Stimulated activated memory B cell treated with anti-CD40 and anti-IgM and Interleukin-4, amounts not matched to agents 10 μg/mL and 1 μg/mL and 100 μg/mL, for 72 hours (primary cell): ENCODE measurements at regions not wholly inside any gene's neighbourhood (a gene's known extent, or its start where the extent isn't known, plus 50 kb on each side); places are given as distances from the start of the nearest gene placed in this dataset.
"Not testable (repeated sequence)": the region's sequence is repeated elsewhere in the genome, so short reads cannot be mapped to it uniquely, and the experiment has no call there.

ENCODE experiments used
- ATAC-seq: fragments of 150-1000 bp; cut with Tn5 transposase; 2 replicates; pipeline ENCODE4 v1.10.0; 2021
- H3K27ac Mint-ChIP-seq: one replicate; pipeline ENCODE4 v1.8.0; 2022; ENCODE audit warnings: mild to moderate bottlenecking, mixed read lengths
- H3K27me3 Mint-ChIP-seq: one replicate; pipeline ENCODE4 v1.8.0; 2022; ENCODE audit warnings: mixed read lengths
- H3K36me3 Mint-ChIP-seq: one replicate; pipeline ENCODE4 v1.8.0; 2022; ENCODE audit warnings: mixed read lengths
- H3K4me1 Mint-ChIP-seq: one replicate; pipeline ENCODE4 v1.8.0; 2022; ENCODE audit warnings: mixed read lengths
- H3K4me3 Mint-ChIP-seq: one replicate; pipeline ENCODE4 v1.8.0; 2022; ENCODE audit warnings: mild to moderate bottlenecking, moderate library complexity, mixed read lengths
- H3K9me3 Mint-ChIP-seq: one replicate; pipeline ENCODE4 v1.8.0; 2022; ENCODE audit warnings: mixed read lengths

DNA sequence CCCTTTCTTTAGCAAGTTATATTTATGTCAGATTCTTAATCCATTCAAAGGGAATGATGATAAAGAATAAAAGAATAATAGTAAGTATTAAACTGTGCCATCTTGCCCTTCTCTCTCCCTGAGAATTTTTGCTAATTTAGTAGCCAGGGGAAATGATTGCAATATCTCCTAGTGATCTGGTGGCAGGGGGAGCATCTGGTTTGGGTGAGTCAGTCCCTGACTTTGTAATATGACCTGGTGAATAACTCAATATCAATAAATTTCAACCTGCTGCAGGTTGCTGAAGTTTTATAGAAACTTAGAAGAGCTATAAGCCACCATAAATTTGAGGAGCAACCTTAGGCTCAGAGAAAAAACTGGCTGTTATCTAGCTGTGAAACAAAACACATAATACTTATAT, 149.4 kb downstream of the SYT15 start:
- H3K9me3 Mint-ChIP-seq, H3K4me1 Mint-ChIP-seq, H3K36me3 Mint-ChIP-seq, H3K4me3 Mint-ChIP-seq, H3K27me3 Mint-ChIP-seq, ATAC-seq, H3K27ac Mint-ChIP-seq: not testable (repeated sequence)

DNA sequence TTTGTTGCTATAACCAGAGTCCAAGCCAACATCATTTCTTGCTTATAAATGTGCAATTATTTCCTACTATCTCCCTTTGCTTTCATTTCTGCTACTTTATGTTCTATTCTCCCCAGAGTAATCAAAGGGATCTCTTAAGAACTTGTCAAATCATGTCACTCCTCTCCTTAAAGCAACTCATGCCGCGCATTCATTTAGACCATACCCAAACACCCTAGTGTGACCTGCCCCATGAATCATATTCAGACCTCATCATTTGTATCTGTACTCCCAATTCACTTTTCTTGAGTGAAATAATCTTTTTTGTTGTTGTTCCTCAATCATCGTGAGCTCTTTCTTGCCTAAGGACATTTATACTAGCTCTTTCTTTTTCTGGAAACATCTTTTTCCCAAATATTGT, 151.8 kb downstream of the SYT15 start:
- not testable (repeated sequence) for H3K36me3 Mint-ChIP-seq, H3K4me1 Mint-ChIP-seq, H3K27me3 Mint-ChIP-seq, H3K27ac Mint-ChIP-seq, H3K9me3 Mint-ChIP-seq, H3K4me3 Mint-ChIP-seq
- peak; percentile 65 for ATAC-seq

DNA sequence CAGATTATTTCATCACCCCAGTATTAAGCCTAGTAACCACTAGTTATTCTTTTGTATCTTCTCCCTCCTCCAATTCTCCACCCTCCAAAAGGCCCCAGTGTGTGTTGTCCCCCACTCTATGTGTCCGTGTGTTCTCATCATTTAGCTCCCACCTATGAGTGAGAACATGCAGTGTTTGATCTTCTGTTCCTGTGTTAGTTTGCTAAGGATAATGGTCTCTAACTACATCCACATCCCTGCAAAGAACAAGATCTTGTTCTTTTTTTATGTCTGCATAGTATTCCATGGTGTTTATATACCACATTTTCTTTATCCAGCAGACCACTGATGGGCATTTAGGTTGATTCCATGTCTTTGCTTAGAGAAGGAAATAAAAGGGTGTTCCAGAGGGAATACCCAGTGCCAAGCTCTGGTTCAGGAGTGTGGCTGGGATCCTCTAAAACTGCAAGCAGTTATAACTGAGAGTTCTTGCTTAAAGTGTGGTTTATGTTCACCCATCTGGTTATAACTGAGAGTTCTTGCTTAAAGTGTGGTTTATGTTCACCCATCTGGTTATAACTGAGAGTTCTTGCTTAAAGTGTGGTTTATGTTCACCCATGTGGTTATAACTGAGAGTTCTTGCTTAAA, 154.8 kb downstream of the SYT15 start:
- not testable (repeated sequence) for H3K27me3 Mint-ChIP-seq, H3K36me3 Mint-ChIP-seq, H3K27ac Mint-ChIP-seq, H3K4me1 Mint-ChIP-seq, H3K4me3 Mint-ChIP-seq, H3K9me3 Mint-ChIP-seq
- ATAC-seq: peak; percentile 47

DNA sequence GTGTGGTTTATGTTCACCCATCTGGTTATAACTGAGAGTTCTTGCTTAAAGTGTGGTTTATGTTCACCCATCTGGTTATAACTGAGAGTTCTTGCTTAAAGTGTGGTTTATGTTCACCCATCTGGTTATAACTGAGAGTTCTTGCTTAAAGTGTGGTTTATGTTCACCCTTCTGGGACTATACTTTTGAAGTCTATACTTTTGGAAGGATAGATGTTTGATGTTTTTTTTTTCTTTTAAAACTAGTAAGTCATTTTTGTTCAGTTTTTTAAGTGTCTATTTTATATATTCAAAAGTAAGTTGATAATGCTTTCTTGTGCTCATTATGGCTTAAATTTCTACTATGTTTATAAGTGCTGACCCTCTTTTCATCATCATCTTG, 155.3 kb downstream of the SYT15 start:
- not testable (repeated sequence) for H3K4me1 Mint-ChIP-seq, H3K36me3 Mint-ChIP-seq, H3K27me3 Mint-ChIP-seq, ATAC-seq, H3K27ac Mint-ChIP-seq, H3K4me3 Mint-ChIP-seq, H3K9me3 Mint-ChIP-seq

DNA sequence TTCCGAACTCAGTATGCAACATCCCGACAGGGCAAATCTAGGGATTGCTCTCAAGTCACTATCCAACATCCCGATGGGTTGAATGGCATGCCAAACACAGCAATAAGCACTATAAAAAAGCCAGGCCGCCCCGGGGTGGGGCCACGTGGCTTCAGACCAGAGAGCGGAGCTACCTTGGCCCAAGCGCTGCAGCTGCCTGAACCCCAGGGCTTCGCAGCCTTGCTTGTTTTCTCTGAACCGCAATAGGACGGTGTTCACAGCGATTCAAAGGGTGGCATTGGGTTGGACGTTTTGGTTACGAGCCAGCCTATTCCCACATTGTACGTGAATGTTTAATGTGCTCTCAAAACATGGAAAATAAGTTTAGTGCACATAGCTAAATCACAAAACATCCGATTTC, 161.0 kb downstream of the SYT15 start:
- not testable (repeated sequence) for H3K9me3 Mint-ChIP-seq, H3K27ac Mint-ChIP-seq, H3K4me3 Mint-ChIP-seq, H3K36me3 Mint-ChIP-seq, H3K4me1 Mint-ChIP-seq, H3K27me3 Mint-ChIP-seq, ATAC-seq

DNA sequence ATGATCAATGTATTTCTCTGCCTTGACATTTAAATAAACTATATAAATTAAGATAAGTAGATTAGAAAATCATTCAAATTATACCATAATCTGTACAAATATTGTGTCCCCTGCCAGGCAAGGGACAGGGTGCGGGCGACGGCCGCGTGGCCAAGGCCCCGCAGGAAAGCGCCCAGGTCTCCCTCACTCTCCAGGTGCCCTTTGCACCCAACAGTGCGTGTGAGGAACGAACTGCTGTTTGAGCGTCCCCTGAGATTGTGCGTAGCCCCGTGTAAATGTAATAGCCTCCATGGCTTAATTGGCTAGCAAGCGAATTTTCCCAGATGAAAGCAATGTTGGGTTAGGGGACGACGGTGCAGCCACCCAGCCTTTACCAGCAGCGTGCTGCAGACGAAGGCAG, 161.4 kb downstream of the SYT15 start:
- ATAC-seq, H3K36me3 Mint-ChIP-seq, H3K9me3 Mint-ChIP-seq, H3K4me1 Mint-ChIP-seq, H3K4me3 Mint-ChIP-seq, H3K27me3 Mint-ChIP-seq, H3K27ac Mint-ChIP-seq: not testable (repeated sequence)

DNA sequence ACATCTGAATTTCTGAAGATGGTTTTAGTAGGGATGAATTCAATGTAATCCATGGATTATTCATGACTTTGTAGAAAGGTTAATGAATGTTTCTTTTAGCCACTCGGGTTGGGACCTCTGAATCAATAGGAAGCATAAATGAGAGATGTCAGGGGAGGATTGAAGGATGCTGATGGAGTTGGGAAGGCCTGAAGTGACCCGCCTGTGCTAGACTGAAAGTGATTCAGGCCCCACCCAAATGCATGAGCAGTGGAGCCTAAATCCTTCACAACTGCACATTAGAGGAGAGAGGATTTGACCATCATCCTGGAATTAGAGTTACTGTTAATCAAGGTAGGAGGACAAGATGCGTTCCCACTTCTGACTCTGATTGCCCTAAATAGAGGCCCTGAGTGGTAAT, 162.2 kb upstream of the PTPN20 start:
- H3K4me3 Mint-ChIP-seq, H3K36me3 Mint-ChIP-seq, H3K27ac Mint-ChIP-seq, H3K9me3 Mint-ChIP-seq, H3K27me3 Mint-ChIP-seq: not testable (repeated sequence)
- peak; percentile 14 for ATAC-seq
- peaks cover 12% of the 10 kb centered on the region for H3K4me1 Mint-ChIP-seq

DNA sequence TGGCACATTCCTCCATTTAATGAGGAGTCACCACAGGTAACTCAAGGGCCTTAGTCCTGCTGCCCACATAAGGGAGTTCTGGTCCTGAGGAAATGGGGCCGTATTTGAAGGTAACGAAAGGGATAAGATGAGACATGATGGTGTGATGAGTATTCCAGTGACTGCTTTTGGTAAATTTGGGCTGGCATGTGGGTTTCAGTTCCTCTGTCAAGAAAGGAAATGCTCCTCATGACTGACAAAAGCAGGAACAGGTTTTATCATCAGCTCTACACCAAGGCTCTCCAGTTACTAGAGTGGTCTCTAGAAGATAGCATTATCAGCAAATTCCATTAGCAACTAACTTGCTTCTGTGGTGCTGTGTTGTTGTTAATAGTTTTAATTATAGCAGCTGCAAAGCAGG, 161.8 kb upstream of the PTPN20 start:
- not testable (repeated sequence) for H3K36me3 Mint-ChIP-seq, H3K4me3 Mint-ChIP-seq, H3K27me3 Mint-ChIP-seq, H3K9me3 Mint-ChIP-seq
- Mint-ChIP-seq H3K4me1 (peaks cover 12% of the 10 kb centered on the region), H3K27ac (peak overlapping the region; percentile 69)
- ATAC-seq: peak; percentile 86

DNA sequence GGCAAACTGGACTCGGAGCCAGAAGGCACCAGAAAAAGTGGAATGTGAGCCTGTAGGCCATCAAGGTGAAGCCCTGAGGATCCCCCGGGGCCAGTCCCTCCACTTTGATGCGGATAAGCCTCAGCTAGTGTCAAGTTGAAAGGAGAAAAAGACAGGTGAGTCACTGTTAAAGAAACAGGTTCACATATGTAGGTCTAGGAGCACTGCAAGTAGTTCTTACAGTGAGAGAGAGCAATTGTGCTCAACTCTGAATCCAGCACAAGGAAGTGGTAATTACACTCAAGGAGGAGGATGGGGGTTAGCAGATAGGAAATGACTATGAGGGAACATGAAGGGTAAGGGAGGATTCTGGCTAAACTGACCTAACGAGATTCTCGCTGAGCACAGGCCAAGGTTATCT, 157.5 kb upstream of the PTPN20 start:
- ATAC-seq, H3K27ac Mint-ChIP-seq, H3K9me3 Mint-ChIP-seq, H3K36me3 Mint-ChIP-seq, H3K4me3 Mint-ChIP-seq, H3K27me3 Mint-ChIP-seq: not testable (repeated sequence)
- peaks cover 12% of the 10 kb centered on the region for H3K4me1 Mint-ChIP-seq

DNA sequence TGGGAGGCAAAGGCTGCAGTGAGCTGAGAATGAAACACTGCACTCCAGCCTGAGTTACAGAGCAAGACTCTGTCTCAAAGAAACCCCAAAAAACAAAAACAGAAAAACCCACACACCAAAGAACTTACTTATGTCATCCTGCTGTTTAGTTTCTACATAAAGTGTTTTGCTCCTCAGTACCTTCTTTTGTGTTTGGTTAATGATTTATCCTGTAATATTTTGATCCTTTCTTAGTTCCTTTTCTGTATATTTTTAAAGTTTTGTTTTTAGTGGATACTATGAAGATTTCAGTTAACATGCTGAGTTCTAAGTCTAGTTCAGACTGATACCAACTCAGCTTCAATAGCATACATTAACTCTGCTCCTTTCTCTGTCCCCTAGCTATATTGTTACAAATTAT, 149.8 kb upstream of the PTPN20 start:
- not testable (repeated sequence) for H3K27me3 Mint-ChIP-seq, H3K27ac Mint-ChIP-seq, H3K4me3 Mint-ChIP-seq, H3K9me3 Mint-ChIP-seq, H3K4me1 Mint-ChIP-seq, H3K36me3 Mint-ChIP-seq
- ATAC-seq: peak; percentile 73

DNA sequence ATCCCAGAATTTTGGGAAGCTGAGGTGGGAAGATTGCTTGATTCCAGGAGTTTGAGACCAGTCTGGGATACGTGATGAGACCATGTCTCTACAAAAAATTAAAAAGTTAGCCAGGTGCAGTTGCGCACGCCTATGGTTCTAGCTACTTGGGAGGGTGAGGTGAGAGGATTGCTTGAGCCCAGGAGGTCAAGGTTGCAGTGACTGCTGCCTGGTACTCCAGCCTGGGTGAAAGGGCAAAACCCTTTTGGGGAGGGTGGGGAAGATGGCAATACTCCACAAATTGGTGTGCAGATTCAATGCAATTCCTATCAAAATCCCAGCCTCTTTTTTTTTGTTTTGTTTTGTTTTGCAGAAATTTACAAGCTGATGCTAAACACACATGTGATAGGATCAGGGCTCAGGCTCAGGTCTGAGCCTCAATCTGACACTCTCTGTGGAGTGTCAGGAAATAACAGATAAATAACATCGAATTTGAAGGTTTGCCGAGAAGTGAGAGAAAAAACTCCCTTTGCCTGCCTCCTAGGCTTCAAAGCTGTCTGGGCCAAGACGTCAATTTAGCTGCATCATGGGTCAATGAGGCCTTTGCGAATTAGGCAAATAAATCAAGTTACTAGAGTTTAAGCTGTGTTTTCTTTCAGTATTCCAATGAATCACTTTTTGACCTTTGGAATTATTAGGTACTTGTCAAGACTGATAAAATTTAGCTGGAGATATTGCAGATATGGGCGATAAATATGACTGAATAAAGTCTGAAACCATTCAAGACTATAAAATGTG, 142.5 kb upstream of the PTPN20 start:
- ATAC-seq, H3K9me3 Mint-ChIP-seq, H3K27me3 Mint-ChIP-seq, H3K4me1 Mint-ChIP-seq, H3K27ac Mint-ChIP-seq, H3K36me3 Mint-ChIP-seq, H3K4me3 Mint-ChIP-seq: not testable (repeated sequence)

DNA sequence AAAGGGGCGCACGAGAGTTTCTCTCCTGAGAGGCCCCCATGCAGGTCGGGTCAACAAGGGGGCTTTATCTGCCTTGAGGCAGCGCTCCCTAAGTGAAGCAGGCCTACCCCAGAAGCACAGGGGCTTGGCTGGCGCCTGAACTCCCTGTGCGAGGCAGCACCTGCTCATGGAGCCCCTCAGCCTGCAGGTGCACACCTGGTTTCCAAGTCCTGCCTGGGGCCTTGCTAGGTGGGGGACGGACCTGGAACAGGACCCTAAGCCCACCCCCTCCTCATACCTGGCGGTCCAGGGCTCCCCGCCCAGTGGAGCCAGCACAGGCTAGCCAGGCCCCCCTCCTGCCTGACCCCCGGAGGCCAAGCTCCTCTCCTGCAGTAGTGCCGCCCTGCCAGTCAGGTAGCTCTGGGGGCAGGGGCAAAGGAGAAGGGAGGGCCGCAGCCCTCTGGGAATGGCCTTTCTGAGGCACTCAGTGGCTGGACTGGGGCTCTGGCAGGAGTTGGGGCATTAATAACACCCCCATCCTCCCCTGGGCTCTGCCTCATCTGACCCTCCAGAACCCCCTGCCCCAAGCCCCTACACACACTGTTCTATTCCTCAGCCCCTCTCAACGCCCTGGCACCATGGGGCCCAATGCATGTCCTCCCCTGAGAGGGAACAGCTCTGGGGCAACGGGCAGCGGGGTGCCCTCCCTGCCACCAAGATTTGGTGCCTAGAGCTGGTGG, 137.9 kb upstream of the PTPN20 start:
- not testable (repeated sequence) for H3K27me3 Mint-ChIP-seq, H3K4me1 Mint-ChIP-seq, H3K36me3 Mint-ChIP-seq, H3K27ac Mint-ChIP-seq, H3K9me3 Mint-ChIP-seq, H3K4me3 Mint-ChIP-seq
- peak; percentile 21 for ATAC-seq

DNA sequence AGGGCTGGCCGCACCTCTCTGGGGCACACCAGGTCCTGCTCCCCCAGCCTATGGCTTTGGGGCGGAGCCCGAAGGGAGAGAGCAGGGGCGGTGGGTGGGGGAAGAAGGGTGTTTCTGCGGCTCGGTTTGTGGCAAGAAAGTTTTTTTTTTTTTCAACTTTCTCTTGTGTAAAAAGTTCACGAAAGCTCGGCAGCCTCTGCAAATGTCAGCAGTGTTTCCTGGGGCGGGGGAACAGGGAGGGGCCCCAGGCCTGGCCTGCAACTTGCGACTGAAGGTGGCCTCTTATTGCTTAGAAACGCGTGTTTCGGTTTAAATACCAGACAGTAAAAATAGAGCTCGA, 137.4 kb upstream of the PTPN20 start:
- peak; percentile 60 for ATAC-seq
- not testable (repeated sequence) for H3K27ac Mint-ChIP-seq, H3K9me3 Mint-ChIP-seq, H3K27me3 Mint-ChIP-seq, H3K4me3 Mint-ChIP-seq, H3K4me1 Mint-ChIP-seq, H3K36me3 Mint-ChIP-seq

DNA sequence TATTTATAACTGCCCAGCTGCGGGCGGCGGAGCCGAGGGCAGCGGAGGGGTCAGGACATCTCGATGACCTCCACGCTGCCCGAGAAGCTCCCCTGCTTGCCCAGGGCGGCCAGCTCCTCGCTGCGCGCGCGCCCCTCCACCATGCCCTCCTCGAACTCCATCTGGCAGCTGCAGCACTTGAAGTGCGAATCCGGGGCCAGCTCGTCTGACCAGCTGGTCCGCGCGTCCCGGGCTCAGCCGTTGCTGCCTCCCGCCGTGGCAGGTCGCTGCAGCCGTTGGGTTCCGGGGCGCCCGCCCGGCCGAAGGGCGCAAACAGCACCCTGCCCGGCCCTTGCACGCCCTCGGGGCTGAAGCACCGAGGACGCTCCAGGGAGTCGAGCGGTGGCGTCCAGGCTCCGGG, 136.9 kb upstream of the PTPN20 start:
- H3K27me3 Mint-ChIP-seq, H3K27ac Mint-ChIP-seq, ATAC-seq, H3K4me1 Mint-ChIP-seq, H3K36me3 Mint-ChIP-seq, H3K9me3 Mint-ChIP-seq, H3K4me3 Mint-ChIP-seq: not testable (repeated sequence)

DNA sequence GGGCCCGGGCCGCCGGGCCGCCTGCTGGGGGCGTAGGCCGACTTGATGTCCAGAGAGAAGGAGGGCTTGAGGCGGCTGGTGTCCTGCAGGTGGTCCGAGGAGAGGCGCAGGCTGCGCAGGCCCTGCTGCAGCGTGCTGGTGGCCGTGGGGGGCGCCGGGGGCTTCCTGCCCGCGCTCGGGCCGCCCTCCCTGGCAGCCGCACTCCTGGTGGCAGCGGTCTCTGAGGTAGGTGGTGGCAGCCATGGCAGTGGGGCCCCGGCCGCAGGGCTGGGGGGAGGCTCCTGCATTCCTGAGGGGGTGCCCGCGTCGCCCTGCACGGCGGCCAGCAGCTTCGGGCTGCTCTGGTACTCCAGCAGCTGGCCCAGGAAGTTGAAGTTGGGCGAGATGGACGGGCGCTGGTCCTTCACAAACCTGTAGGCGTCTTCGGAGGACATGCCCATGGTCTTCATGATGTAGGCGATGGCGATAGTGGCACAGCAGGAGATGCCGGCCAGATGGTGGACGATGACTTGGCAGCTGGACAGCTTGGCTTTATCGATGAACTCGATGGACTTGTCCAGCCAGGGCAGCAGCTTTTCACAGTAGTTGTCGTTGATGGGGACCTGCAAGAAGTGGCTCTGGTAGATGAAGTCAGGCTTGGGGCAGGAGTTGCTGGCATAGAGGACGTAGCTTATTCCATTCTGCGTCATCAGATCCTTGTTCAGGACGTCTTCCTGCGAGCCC, 136.1 kb upstream of the PTPN20 start:
- not testable (repeated sequence) for H3K9me3 Mint-ChIP-seq, H3K4me3 Mint-ChIP-seq, H3K36me3 Mint-ChIP-seq, H3K27ac Mint-ChIP-seq, H3K27me3 Mint-ChIP-seq, H3K4me1 Mint-ChIP-seq
- peak; percentile 58 for ATAC-seq

DNA sequence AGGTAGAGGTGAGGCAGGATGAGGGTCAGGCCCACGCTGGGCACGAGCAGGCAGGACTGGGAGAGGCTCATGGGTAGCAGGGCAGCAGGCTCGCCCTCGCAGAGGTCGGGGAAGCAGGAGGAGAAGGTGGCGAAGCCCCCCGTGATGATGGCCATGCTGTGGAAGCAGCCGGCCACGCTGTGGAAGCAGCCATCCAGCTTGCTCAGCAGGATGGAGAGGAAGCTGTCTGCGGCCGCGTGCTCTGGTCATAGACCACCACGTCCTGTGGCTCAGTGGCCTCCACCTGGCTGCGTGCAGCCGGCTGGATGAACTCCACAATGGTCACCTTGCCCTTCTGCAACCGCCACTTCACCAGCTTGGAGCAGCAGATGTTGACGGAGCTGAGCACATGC, 135.6 kb upstream of the PTPN20 start:
- H3K27ac Mint-ChIP-seq, H3K4me1 Mint-ChIP-seq, H3K36me3 Mint-ChIP-seq, H3K4me3 Mint-ChIP-seq, H3K9me3 Mint-ChIP-seq, ATAC-seq, H3K27me3 Mint-ChIP-seq: not testable (repeated sequence)
